Activated effector memory CD4-positive, alpha-beta T cell treated with Interleukin-2 at 50 U/mL for 16 hours (primary cell): ENCODE measurements at regions not wholly inside any gene's neighbourhood (a gene's known extent, or its start where the extent isn't known, plus 50 kb on each side); places are given as distances from the start of the nearest gene placed in this dataset.

Experiments
- DNase-seq: peaks from one replicate; pipeline ENCODE4 v3.0.0-alpha.2; 2020

- no peak for DNase-seq
Observed at GRCh38 chr4:128600410-128600809, 209.1 kb upstream of the JADE1 start.

DNA sequence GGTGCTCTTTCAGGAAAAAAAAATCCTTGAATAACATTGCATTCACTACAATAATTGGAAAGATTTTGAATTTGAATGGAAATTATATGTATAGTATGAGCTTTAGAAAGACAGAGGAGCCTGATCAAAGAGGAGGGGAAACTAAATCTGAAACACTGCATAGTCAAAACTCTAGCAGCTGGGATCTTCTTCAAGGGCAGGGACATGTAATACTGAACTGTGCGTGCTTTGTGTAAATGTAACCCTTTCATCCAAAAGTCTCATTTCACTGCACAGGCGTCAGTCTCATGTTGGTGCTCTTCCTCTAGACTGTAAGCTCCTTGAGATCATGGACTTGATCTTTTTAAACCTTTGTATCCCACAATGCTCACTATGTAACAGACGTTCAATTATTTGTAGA is 212.0 kb upstream of the JADE1 start:
- no peak for DNase-seq

GRCh38 chr4:128596853-128597252 is 212.6 kb upstream of the JADE1 start:
- no peak for DNase-seq

DNA sequence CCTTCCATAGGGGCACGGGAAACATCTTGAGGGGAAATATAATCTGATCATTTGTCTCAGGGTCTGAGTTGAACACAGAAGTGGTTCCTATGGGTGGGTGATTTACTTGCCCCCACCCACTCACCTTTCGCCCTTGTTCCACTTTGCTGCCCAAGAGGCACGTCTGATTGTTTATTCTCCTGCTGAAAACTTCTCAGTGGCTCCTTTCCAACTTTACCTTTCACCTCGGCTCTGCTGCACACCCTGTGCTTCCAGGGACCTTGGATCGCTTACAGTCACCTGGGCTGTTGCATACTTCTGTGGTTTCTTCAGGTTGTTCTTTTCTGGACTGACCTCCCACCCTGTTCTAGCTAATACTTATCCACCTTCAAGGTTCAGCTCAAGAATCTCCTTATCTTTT is 213.4 kb upstream of the JADE1 start:
- DNase-seq = no peak

DNA sequence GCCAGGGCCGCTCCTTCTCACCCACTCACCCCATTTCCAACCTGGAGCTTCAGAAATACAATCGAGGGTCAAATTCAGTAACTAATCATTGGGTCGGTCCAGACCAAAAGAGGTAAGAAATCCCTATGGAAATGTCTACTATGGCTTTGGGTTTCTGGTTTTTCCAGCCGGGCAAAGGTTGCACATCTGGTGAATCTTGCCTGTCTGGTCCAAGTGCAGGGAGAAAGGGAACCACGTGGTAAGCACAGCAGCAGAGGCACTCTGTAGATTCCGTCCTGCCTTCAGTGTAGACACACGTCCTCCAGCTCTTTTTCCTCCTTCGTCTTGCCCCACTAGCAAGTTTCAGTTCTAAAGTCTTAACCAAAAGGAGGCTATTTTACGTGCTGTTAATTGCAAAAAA is 218.0 kb upstream of the JADE1 start:
- DNase-seq = no peak

GRCh38 chr4:128590773-128591172 is 218.7 kb upstream of the JADE1 start:
- no peak for DNase-seq

GRCh38 chr4:128590034-128590740 is 219.3 kb upstream of the JADE1 start:
- DNase-seq = no peak

GRCh38 chr4:128589384-128589965 is 220.0 kb upstream of the JADE1 start:
- DNase-seq = no peak

DNA sequence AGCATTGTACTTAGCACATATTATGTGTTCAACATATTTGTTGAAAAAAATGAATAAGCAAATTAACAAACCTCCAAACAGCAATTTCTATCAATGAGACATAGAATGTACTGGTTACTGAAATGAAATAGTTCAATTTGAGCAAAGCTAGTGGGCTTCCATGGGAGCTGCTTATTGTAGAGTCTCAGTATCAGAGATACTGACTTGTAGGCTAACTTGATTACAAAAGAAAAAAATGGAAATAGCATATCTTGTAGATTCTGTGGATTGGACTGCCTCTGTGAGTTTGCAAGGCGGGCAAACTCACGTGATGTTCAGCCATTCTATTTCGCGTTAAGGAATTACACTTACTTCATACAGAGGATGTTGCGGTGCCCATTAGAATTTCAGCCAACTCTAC is 222.1 kb upstream of the JADE1 start:
- no peak for DNase-seq

DNA sequence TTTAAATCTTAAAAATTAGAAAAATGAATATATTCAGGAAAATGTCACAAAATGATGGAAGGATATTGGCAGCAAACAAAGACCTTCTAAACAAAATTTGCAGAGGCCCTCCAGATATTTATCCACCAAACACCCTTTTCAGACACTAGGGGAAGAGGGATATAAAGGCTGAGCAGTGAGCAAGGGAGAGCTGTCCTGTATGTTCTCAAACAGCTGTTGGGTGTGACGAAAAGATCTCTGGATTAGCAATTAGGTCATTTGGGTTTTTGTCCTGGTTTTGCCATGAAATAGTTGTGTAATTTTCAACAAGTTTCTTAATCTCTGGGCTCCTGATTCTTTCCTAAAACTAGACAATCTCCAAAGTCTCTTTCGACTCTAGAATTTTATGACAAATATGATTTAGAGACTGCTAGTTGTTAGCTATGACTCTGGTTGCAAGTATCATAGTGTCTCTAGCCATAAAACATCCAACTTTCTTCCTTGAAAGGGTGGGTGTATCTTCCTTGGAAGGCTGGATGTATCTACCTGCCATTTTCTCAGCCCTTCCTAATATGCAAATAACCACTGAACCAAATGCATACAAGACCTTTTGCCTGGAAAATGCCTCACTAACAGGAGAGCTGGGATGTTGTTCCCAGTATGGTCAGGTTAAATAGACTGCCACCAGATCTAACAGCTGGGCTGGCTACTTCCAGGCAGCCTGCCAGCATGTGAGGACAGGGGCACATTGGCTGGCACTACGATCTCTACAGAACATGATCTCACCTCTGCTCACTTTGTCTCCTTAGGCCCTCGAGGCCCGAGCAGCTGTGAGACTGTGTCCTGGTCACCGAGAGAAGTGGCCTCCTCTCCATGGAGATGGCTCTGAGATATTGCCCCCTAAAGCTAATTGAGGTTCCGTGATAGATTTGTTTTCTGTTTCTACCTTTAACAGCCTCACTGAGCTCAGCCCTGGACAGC is 225.5 kb upstream of the JADE1 start:
- no peak for DNase-seq

DNA sequence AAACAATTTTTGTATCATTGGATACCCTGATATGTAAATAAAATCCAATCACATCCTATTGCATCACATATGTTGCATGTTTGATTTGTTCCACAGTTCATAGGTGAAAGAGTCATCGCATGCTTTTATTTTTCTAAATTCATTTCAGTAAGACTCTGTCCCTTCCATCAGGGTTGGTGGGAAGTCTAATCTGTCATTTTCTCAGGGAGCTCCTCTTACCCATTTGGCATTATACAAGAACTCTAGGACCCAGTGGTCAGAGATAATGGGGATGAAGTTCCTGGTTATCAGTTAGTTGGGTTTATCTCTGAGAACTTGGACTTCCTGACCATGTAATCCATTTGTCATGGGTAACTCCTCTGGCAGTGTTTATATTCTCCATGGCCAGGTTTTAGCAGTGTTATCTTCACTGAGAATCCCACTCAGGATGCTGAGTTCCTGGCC is 227.1 kb upstream of the JADE1 start:
- DNase-seq = no peak

- no peak for DNase-seq
Observed at GRCh38 chr4:128579154-128579853, 230.2 kb upstream of the JADE1 start.

- peak; percentile 25 for DNase-seq
Observed at GRCh38 chr4:128574706-128575105, 234.8 kb upstream of the JADE1 start.

DNA sequence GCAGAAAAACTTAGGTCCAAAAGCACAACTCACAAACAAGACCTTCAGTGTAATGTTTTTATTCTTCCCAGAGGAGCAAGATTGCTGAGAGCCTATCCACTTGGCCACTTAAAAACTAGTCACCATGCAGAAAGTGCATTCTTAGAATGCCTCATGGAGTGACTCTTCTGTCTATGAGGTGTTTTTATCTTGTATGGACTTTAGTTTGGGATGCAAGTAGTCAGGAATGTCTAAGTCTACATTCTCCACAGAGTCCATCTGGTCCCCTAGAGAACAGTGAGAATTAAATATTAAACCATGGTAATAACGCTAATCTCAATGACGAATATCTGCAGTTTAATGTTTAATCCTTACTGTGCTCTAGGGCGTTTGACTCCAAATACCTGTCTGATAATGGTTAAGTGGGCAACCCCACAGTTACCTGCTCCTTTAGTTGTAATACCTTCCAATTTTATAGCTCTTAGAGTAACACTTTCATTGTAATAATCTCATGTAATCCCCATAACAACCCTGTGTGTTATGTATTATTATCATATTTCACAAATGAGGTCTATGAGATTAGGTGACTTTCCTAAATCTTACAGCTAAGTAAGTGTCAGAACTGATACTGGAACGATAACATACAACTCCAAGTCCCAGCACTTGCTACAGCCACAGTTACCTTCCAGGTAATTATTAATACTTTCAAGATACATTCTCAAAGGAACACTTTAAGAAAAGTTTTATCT is 235.6 kb upstream of the JADE1 start:
- DNase-seq = no peak

GRCh38 chr4:128572778-128573241 is 236.7 kb upstream of the JADE1 start:
- no peak for DNase-seq

- DNase-seq = no peak
Observed at GRCh38 chr4:128571747-128572146, 237.8 kb upstream of the JADE1 start.

DNA sequence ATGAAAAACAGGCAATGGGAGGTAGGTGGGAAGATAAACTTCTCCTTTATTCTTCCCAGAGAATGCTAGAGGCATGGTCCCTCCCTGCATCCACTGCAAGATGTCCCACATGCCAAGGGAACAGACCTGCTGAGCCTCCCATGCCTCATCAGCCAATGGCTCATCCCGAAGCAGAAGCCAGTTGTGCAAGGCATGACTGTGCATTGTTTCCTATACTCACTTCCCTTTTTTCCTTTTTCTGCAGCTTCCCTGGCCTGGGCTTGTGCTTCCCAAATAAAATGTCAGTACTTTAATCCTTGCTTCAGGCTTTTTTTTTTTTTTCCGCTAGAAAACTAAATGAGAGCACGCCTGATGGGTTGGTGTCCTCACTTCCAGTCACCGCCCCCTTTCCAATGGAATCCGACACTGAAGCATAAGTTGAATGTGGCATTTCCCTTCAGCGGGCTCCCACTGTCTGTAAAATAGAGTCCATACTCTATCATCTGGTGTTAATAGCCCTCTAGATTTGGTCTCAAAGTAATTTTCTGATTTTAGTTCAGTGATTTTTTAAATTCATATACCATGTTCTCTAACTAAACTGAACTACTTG is 239.0 kb upstream of the JADE1 start:
- no peak for DNase-seq

DNA sequence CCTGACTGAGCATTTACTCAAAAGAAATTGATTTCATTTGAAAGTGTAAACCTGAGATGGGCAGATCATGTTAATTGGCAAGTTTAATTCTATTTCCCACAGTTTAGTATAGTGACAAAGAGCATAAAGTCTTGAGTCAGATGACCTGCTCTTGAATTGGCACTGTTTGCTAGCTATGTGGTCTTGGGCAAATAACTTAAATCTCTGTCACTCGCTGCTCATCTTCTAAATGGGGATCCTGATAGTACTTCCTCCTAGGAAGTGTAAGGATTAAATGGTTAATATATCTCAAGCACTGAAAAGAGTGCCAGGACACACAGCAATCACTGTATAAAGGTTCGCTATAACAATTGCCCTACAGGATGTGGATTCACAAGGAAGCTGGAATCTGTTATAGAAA is 242.8 kb upstream of the JADE1 start:
- no peak for DNase-seq

DNA sequence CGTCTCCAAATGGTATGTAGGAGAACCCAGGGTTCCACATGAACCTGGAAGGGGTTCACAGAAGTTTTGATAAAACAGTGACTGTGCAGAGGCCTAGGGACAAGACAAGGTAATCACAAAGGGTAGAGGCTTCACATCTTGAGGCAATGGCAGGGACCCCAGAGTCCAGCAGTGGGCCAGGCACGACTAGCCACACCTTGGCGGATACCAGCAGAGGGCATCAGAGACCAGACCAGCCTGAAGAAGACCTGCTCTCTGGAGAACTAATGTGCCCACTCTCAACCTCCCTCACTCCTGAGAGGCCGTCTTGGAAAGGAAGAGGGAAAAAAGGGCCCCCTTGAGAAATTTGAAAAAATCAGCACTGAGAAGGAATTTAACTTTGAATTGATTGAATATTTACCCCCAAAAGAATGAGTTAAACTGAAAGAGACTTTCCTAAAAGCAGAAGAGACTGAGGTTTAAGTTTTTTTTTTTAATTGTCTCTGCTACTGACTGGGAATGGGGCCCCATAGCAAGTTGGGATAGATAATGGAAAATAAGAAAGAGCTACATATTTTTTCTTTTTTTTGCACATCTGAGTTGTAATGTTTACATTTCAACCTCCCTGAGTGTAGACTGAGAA is 243.8 kb upstream of the JADE1 start:
- DNase-seq = no peak

DNA sequence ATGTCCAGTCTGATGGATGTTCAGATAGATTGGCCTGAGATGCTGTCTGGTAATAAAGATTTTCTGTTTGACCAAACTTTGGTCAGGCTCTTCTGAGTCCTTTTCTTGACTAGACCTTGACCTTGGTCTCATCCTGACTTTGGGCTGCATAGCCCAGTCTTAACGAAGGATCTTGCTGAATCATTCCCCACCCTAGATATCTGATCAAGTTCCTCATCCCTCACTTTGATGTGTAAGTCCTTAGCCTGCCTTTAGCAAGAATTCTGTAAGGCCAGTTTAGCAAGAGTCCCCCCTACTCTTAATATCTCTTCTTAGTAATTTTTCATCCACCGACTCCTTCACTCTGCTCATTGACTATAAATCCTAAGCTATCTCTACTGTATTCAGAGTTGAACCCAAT is 244.4 kb upstream of the JADE1 start:
- no peak for DNase-seq

- no peak for DNase-seq
Observed at GRCh38 chr4:128564081-128564630, 245.3 kb upstream of the JADE1 start.
